Esophagus squamous epithelium (tissue), 4 donors: ENCODE measurements at regions not wholly inside any gene's neighbourhood (a gene's known extent, or its start where the extent isn't known, plus 50 kb on each side); places are given as distances from the start of the nearest gene placed in this dataset.

ENCODE experiments used
- CTCF ChIP-seq, 6 experiments: fragments of 450-650 bp in 4 of 6; fragments of 200-600 bp in 2 of 6; sonication (generic) in 2 of 6; IDR thresholded peaks; one replicate each; pipeline ENCODE4 v1.5.1; 2016 to 2019; ENCODE audit warnings: antibody characterized with exemption in 6 of 6, mild to moderate bottlenecking in 4 of 6, moderate library complexity in 4 of 6
- POLR2A ChIP-seq, 4 donors: fragments of 450-650 bp; IDR thresholded peaks; one replicate each; pipeline ENCODE4 v1.6.1; 2017; ENCODE audit warnings: antibody characterized with exemption in 4 of 4, mild to moderate bottlenecking in 4 of 4, moderate library complexity in 3 of 4

DNA sequence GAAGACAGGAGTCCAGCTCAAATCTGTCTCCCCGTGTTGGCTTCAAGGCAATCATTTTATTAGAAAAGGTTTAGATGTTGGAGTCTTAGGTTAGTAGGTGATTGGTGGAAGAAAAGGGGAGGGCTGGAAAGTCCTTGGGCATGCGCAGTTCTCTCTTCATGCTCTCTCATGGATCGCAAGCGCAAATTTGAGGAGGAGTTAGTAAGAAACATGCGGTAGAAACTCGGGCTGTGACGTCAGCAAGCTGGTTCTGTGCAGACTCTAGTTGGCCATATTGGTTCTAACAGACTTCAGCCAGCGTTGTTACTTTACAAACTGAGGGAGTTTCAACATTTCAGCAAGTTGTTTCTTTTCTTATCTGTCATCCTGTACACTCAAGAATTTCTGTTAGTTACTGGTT, 392.2 kb downstream of the CDK5RAP2 start:
- TF ChIP-seq CTCF (IDR thresholded peaks at IDR 0.05) (no peak), POLR2A (IDR thresholded peaks at IDR 0.05) (no peak)
